IPS DF 4.7 (cell line): ENCODE measurements at regions not wholly inside any gene's neighbourhood (a gene's known extent, or its start where the extent isn't known, plus 50 kb on each side); places are given as distances from the start of the nearest gene placed in this dataset.
"Not testable (repeated sequence)": the region's sequence is repeated elsewhere in the genome, so short reads cannot be mapped to it uniquely, and the experiment has no call there.

Experiments used
- DNase-seq: peaks from one replicate; pipeline ENCODE4 v3.0.0-alpha.2; 2013; ENCODE audit warnings: low spot score; ENCODE audit errors: extremely low read depth

DNA sequence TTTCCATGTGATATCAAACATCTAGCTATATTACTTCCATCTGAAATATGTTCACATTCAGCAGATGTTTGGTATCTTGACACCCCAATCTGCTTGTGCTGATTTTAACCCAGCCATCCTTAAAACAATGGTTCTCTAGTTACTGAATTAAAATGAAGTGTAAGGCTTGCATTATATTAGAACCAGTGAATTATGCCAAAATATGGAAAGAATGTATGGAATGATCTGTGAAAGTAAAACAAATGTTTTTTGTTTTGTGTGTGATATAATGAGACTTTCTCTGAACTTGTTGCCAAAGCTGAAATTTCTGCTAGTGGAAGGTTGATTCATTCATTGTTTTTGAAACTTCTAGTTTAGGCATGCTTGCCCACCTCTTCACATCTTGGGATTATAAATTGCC, 317.1 kb downstream of the MEX3B start:
- DNase-seq, result no peak

- DNase-seq, result no peak
Observed at GRCh38 chr15:81725590-81725989, 320.2 kb downstream of the MEX3B start.

DNA sequence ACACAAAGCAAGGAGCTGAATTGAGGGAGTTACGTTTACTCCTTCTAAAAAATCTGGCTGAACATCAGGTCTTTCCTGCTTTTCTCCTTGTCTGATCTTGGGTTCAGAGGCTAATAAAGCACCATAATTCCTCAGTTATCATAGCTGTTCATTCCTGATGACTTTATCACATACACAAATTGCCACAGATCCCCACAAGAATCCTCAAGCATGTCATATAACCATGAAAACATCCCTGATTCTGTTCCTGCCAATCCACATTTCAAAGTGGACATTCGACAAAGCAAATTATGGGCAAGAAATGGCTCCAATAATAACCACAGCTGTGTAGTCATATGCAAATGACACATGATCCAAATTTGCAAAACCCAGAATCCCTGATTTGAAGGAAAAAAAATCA, 321.3 kb downstream of the MEX3B start:
- no peak for DNase-seq

GRCh38 chr15:81723701-81724100, 322.1 kb downstream of the MEX3B start:
- no peak for DNase-seq

GRCh38 chr15:81723113-81723651, 322.6 kb downstream of the MEX3B start:
- no peak for DNase-seq

DNA sequence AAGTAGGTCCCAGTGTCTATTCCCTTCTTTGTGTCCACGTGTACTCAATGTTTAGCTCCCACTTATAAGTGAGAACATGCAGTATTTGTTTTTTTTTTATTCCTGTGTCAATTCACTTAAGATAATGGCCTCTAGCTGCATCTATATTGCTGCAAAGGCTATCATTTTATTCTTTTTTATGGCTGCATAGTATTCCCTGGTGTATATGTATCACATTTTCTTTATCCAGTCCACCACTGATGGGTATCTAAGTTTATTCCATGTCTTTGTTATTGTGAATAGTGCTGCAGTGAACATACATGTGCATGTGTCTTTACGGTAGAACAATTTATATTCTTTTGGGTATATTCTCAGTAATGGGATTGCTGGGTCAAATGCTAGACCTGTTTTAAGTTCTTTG, 329.4 kb downstream of the MEX3B start:
- not testable (repeated sequence) for DNase-seq

- no peak for DNase-seq
Observed at GRCh38 chr15:81710328-81710727, 335.5 kb downstream of the MEX3B start.

GRCh38 chr15:81706816-81707346, 332.9 kb upstream of the TMC3 start:
- not testable (repeated sequence) for DNase-seq

GRCh38 chr15:81705727-81706126, 331.7 kb upstream of the TMC3 start:
- DNase-seq, result not testable (repeated sequence)

- DNase-seq, result no peak
Observed at GRCh38 chr15:81686021-81686420, 312.0 kb upstream of the TMC3 start.

- no peak for DNase-seq
Observed at GRCh38 chr15:81685237-81685636, 311.2 kb upstream of the TMC3 start.

- no peak for DNase-seq
Observed at GRCh38 chr15:81680829-81681228, 306.8 kb upstream of the TMC3 start.

- DNase-seq, result no peak
Observed at GRCh38 chr15:81666839-81667238, 292.8 kb upstream of the TMC3 start.

- no peak for DNase-seq
Observed at GRCh38 chr15:81660976-81661375, 287.0 kb upstream of the TMC3 start.

GRCh38 chr15:81653259-81653658, 279.2 kb upstream of the TMC3 start:
- DNase-seq, result no peak

GRCh38 chr15:81645470-81645869, 271.5 kb upstream of the TMC3 start:
- no peak for DNase-seq

- DNase-seq, result no peak
Observed at GRCh38 chr15:81643771-81644170, 269.8 kb upstream of the TMC3 start.

- DNase-seq, result no peak
Observed at GRCh38 chr15:81642451-81642990, 268.5 kb upstream of the TMC3 start.

DNA sequence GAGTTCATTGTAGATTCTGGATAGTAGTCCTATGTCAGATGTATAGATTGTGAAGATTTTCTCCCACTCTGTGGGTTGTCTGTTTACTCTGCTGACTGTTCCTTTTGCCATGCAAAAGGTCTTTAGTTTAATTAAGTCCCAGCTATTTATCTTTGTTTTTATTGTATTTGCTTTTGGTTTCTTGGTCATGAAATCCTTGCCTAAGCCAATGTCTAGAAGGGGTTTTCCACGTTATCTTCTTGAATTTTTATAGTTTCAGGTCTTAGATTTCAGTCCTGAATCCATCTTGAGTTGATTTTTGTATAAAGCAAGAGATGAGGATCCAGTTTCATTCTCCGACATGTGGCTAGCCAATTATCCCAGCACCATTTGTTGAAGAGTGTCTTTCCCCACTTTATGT, 262.1 kb upstream of the TMC3 start:
- DNase-seq, result not testable (repeated sequence)

- peak; percentile 16 for DNase-seq
Observed at GRCh38 chr15:81633889-81634288, 259.9 kb upstream of the TMC3 start.

GRCh38 chr15:81625896-81626295, 251.9 kb upstream of the TMC3 start:
- DNase-seq, result no peak

GRCh38 chr15:81619002-81619401, 245.0 kb upstream of the TMC3 start:
- DNase-seq, result no peak

DNA sequence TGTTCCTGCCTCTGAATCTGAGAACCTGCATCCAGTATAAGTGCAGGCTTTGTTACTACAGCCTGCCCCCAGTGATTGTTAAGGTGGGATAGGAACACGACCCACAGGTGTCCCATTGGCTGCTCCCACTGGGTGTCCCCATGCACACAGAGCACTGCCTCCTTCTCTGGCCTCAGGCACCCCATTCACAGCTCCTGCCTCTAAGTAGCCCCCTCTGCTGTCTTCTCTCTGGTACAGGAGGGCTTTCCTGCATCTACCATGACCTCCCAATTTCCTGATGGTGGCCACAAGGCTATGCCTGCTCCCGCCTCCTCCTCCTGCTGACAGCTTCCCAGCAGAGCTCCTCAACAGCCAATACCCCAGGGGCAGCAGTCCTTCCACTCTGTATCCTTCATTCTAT, 238.6 kb upstream of the TMC3 start:
- no peak for DNase-seq

DNA sequence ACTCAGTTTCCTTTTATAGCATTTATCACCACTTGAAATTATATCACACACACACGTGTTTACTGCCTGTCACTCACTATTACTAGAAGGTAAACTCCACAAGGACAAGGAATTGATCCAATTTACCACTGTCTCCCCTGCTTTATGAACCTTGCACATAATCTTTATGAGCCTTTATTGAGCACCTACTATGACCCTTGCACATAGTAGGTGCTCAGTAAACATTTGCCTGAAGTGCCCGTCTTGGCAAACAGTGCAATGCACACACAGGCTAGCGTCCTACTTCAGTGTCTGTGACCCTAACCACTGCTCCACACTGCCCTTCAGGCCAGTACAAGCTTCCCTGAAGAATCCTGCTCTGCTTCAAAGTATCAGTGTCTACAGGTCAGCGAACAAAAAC, 237.7 kb upstream of the TMC3 start:
- no peak for DNase-seq
